Endothelial cell of umbilical vein (primary cell): ENCODE measurements at regions not wholly inside any gene's neighbourhood (a gene's known extent, or its start where the extent isn't known, plus 50 kb on each side); places are given as distances from the start of the nearest gene placed in this dataset.

ENCODE experiments used
- BruUV-seq: library from RNA; stranded (reverse); fragments of 400-500 nt; replicated peaks from 2 replicates; lab custom pipeline; 2021; lab: Mats Ljungman, UMichigan
- CTCF ChIA-PET: fragments of 300-600, 350-600 bp; sonication (Branson Sonifier 250); formaldehyde crosslinking; loops from one replicate; lab custom pipeline; 2021; ENCODE audit warnings: antibody characterized with exemption, inconsistent platforms; lab: Charles Lee
- POLR2A ChIA-PET: fragments of 300-600, 350-600 bp; sonication (Branson Sonifier 250); formaldehyde crosslinking; loops from one replicate; lab custom pipeline; 2021; ENCODE audit warnings: antibody characterized with exemption, inconsistent platforms; lab: Charles Lee
- DNase-seq: peaks from one replicate; pipeline ENCODE4 v3.0.0-alpha.2; 2011; ENCODE audit warnings: low read depth, low spot score
- FAIRE-seq: peaks from 2 replicates; lab custom pipeline; 2011; peaks lifted over from hg19 to GRCh38; lab: Jason Lieb, UNC
- H2AFZ ChIP-seq: 2 replicates; pipeline ENCODE4 v1.6.0; 2012; ENCODE audit warnings: low read depth, low read length, control low read depth, inconsistent platforms
- H3K27ac ChIP-seq: 2 replicates; pipeline ENCODE4 v1.5.1; 2011; ENCODE audit warnings: low read depth, mild to moderate bottlenecking, control low read depth, low read length, moderate library complexity; ENCODE audit not compliant: insufficient read depth
- H3K27me3 ChIP-seq, 2 experiments: 2 replicates each; pipeline versions ENCODE4 v1.6.0 to v1.6.1; 2011; ENCODE audit warnings: low read length in 2 of 2, mixed read lengths in 1 of 2; ENCODE audit not compliant: control insufficient read depth in 2 of 2, insufficient read depth in 2 of 2
- H3K36me3 ChIP-seq, 2 experiments: 2 replicates in 1 of 2; 3 replicates in 1 of 2; pipeline ENCODE4 v1.5.1; 2011; ENCODE audit warnings: low read length in 2 of 2, mild to moderate bottlenecking in 1 of 2, moderate library complexity in 1 of 2; ENCODE audit not compliant: control insufficient read depth in 2 of 2, insufficient read depth in 2 of 2; ENCODE audit errors: extremely low read depth in 1 of 2
- H3K4me1 ChIP-seq: 3 replicates; pipeline ENCODE4 v1.5.1; 2011; ENCODE audit warnings: mild to moderate bottlenecking, low read length; ENCODE audit not compliant: control insufficient read depth, insufficient read depth; ENCODE audit errors: extremely low read depth
- H3K4me2 ChIP-seq: 2 replicates; pipeline ENCODE4 v1.6.1; 2011; ENCODE audit warnings: low read length, control low read depth, mixed read lengths; ENCODE audit not compliant: insufficient read depth
- H3K4me3 ChIP-seq, 3 experiments: fragments of 200-600 bp in 1 of 3; sonication (generic), shearing (Covaris generic) in 1 of 3; replicated peaks in 1 of 3; 2 replicates each; pipeline ENCODE4 v1.5.1; 2011 to 2016; ENCODE audit warnings: control low read depth in 3 of 3, low read length in 3 of 3, mild to moderate bottlenecking in 2 of 3, inconsistent platforms in 1 of 3, low read depth in 1 of 3, moderate library complexity in 1 of 3; ENCODE audit not compliant: insufficient read depth in 1 of 3
- H3K79me2 ChIP-seq: 2 replicates; pipeline ENCODE4 v1.6.0; 2012; ENCODE audit warnings: low read length, inconsistent platforms; ENCODE audit not compliant: control insufficient read depth, insufficient read depth
- H3K9ac ChIP-seq: replicated peaks from 2 replicates; pipeline ENCODE3; 2011; ENCODE audit warnings: low read length, control low read depth; ENCODE audit not compliant: insufficient read depth; ENCODE audit errors: extremely low read depth
- H3K9me1 ChIP-seq: replicated peaks from 3 replicates; pipeline ENCODE4 v1.6.0; 2011; ENCODE audit warnings: mild to moderate bottlenecking, low read length; ENCODE audit not compliant: control insufficient read depth, insufficient read depth; ENCODE audit errors: extremely low read depth
- H3K9me3 ChIP-seq: replicated peaks from 2 replicates; pipeline ENCODE4 v1.5.1; 2012; ENCODE audit warnings: low read length, inconsistent platforms; ENCODE audit not compliant: control insufficient read depth, insufficient read depth
- H4K20me1 ChIP-seq: replicated peaks from 2 replicates; pipeline ENCODE3; 2011; ENCODE audit warnings: mild to moderate bottlenecking, low read length; ENCODE audit not compliant: control insufficient read depth, insufficient read depth; ENCODE audit errors: extremely low read depth
- EZH2 ChIP-seq: IDR thresholded peaks from 2 replicates; pipeline ENCODE4 v1.6.1; 2012; ENCODE audit warnings: borderline replicate concordance, low read depth, mild to moderate bottlenecking, moderate library complexity, low read length, inconsistent platforms; ENCODE audit not compliant: severe bottlenecking
- FOS ChIP-seq: IDR thresholded peaks from 2 replicates; pipeline ENCODE4 v1.6.1; 2011; ENCODE audit warnings: mild to moderate bottlenecking, low read length, moderate library complexity, borderline replicate concordance; ENCODE audit not compliant: insufficient read depth
- GATA2 ChIP-seq: IDR thresholded peaks from 2 replicates; pipeline ENCODE4 v1.7.0; 2011; ENCODE audit warnings: low read depth, mild to moderate bottlenecking, moderate library complexity, mixed read lengths, low read length; ENCODE audit not compliant: insufficient read length, insufficient read depth
- JUN ChIP-seq: IDR thresholded peaks from 2 replicates; pipeline ENCODE4 v1.6.1; 2011; ENCODE audit warnings: borderline replicate concordance, low read depth; ENCODE audit not compliant: insufficient read length, insufficient read depth
- MYC ChIP-seq: IDR thresholded peaks from one replicate; pipeline ENCODE4 v1.6.1; 2011; ENCODE audit warnings: mild to moderate bottlenecking, low read depth, low read length
- POLR2A ChIP-seq: IDR thresholded peaks from 2 replicates; pipeline ENCODE4 v1.6.1; 2012; ENCODE audit warnings: low read depth, mild to moderate bottlenecking, control low read depth, low read length
- POLR2AphosphoS5 ChIP-seq: IDR thresholded peaks from 2 replicates; pipeline ENCODE4 v1.6.1; 2012; ENCODE audit warnings: low read depth, mild to moderate bottlenecking, control low read depth, low read length, moderate library complexity; ENCODE audit not compliant: insufficient read depth
- dilution Hi-C: fragments of 300-500 bp; cut with MboI; formaldehyde crosslinking; loops from one replicate; pipeline ENCODE4 v1.15.0; 2019; ENCODE audit warnings: low sequenced_read_pairs; ENCODE audit not compliant: extremely low pct_ligation_motif_present
- intact Hi-C: fragments of 100-400 bp; cut with micrococcal nuclease; formaldehyde crosslinking; loops from one replicate; pipeline ENCODE4 v1.10.0; 2022
- TF ChIP-seq, protein P1 (sequence below), 2 donors: IDR thresholded peaks; 1 replicate in 1 of 2; 2 replicates in 1 of 2; pipeline ENCODE4 v1.5.1; 2011; ENCODE audit warnings: low read length in 2 of 2, mild to moderate bottlenecking in 2 of 2, moderate library complexity in 2 of 2, control low read depth in 1 of 2, inconsistent platforms in 1 of 2, low read depth in 1 of 2; ENCODE audit not compliant: insufficient read depth in 1 of 2; ENCODE audit errors: extremely low read depth in 1 of 2
- TF ChIP-seq, protein P2 (sequence below): IDR thresholded peaks from 2 replicates; pipeline ENCODE4 v1.6.1; 2011; ENCODE audit not compliant: insufficient read depth, insufficient read length

DNA sequence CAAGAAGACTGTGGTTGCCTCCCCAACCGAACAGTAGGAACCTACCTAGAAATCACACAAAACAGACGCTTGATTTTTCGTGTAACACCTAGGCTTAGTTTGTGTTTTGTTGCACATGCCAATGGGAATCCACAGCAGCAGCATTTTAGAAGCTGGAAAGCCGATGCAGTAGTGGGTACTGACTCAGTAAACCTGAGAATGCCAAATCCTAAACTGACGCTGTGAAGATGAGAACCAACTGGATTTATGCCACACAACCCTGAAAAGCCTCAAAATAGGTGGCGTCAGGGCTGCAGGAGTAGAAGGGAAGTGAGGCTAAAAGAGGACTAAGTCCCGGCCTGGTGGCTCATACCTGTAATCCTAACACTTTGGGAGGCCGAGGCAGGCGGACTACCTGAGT lies 162.5 kb downstream of the REEP3 start:
- no peak overlapping the region for H3K4me3 ChIP-seq
- POLR2A ChIA-PET, result no interaction called here
- BruUV-seq, result no TSS peak
- H3K9me3 ChIP-seq, result no peaks in the 10 kb centered on the region
- no peak overlapping the region for H3K9ac ChIP-seq
- no peaks in the 10 kb centered on the region for H4K20me1 ChIP-seq
- H3K9me1 ChIP-seq, result no peaks in the 10 kb centered on the region
- no peaks in the 10 kb centered on the region for H3K27me3 ChIP-seq
- H3K4me1 ChIP-seq, result no peaks in the 10 kb centered on the region
- no peak for DNase-seq
- intact Hi-C loops (no loop called here), dilution Hi-C loops (no loop called here)
- no peaks in the 10 kb centered on the region for H3K79me2 ChIP-seq
- no peak for FAIRE-seq
- no peak for TF ChIP-seq GATA2
- no peak for TF ChIP-seq POLR2AphosphoS5
- no peak for TF ChIP-seq FOS
- no peak for TF ChIP-seq POLR2A
- no peak for TF ChIP-seq MYC
- no peak for TF ChIP-seq JUN
- no peak for TF ChIP-seq EZH2
- TF ChIP-seq, protein P1, sequence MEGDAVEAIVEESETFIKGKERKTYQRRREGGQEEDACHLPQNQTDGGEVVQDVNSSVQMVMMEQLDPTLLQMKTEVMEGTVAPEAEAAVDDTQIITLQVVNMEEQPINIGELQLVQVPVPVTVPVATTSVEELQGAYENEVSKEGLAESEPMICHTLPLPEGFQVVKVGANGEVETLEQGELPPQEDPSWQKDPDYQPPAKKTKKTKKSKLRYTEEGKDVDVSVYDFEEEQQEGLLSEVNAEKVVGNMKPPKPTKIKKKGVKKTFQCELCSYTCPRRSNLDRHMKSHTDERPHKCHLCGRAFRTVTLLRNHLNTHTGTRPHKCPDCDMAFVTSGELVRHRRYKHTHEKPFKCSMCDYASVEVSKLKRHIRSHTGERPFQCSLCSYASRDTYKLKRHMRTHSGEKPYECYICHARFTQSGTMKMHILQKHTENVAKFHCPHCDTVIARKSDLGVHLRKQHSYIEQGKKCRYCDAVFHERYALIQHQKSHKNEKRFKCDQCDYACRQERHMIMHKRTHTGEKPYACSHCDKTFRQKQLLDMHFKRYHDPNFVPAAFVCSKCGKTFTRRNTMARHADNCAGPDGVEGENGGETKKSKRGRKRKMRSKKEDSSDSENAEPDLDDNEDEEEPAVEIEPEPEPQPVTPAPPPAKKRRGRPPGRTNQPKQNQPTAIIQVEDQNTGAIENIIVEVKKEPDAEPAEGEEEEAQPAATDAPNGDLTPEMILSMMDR (IDR thresholded peaks at IDR 0.05; ENCODE audit: extremely low read depth in 1 of 2, insufficient read depth in 1 of 2, low read depth in 1 of 2, low read length in 2 of 2), result no peak
- TF ChIP-seq, protein P2, sequence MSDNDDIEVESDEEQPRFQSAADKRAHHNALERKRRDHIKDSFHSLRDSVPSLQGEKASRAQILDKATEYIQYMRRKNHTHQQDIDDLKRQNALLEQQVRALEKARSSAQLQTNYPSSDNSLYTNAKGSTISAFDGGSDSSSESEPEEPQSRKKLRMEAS, result no peak
- CTCF ChIA-PET, result no interaction called here
- no peak overlapping the region for H3K27ac ChIP-seq
- no peak overlapping the region for H2AFZ ChIP-seq
- no peaks in the 10 kb centered on the region for H3K36me3 ChIP-seq
- no peak overlapping the region for H3K4me2 ChIP-seq
